ENCODE measurements at regions not wholly inside any gene's neighbourhood (a gene's known extent, or its start where the extent isn't known, plus 50 kb on each side); places are given as distances from the start of the nearest gene placed in this dataset.

- TF ChIP-seq ARID4A (CRISPR knock-in tag; IDR thresholded peaks at IDR 0.05; ENCODE audit: borderline replicate concordance) = no peak
- no peak for TF ChIP-seq HOXA5 (CRISPR knock-in tag; IDR thresholded peaks at IDR 0.05)
- 0 out of 2 replicates have a peak, but pooled peaks have one; percentile 52 for TF ChIP-seq PLRG1 (conservative IDR thresholded peaks at IDR 0.05)
- no peak for TF ChIP-seq KLF15 (CRISPR knock-in tag; IDR thresholded peaks at IDR 0.05; ENCODE audit: borderline replicate concordance)
- peak; percentile 67; the same call in 1 of the 2 replicates for TF ChIP-seq TRIM22 (IDR thresholded peaks at IDR 0.05)
- 0 out of 2 replicates have a peak, but pooled peaks have one; percentile 49 for TF ChIP-seq SOX6 (IDR thresholded peaks at IDR 0.05)
- TF ChIP-seq SOX6 (CRISPR knock-in tag; IDR thresholded peaks at IDR 0.05) = no peak
These were observed 504.6 kb downstream of the BRD1 start (continued) for GRCh38 chr22:49322861-49323622.

Data from HepG2 (cell line).